ENCODE measurements at regions not wholly inside any gene's neighbourhood (a gene's known extent, or its start where the extent isn't known, plus 50 kb on each side); places are given as distances from the start of the nearest gene placed in this dataset.

DNA sequence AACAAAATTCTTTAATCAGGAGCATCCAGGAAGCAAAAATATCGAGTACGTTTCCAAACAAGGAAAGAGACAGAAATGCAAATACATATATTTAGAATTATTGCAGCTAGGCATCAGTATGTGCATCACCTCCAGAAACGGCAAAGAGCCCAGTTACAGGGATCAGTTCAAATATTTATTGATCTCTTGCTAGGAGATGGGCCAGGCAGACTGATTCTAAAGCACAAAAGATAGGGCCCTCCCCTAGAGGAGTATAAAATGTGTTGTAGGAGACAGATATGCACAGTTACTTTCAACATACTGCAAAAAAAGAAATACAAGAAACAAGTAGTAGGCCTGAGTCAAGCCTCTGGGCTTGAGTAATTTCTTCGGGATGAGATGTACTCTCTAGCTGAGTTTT, 80.7 kb upstream of the NHSL1 start:
- TF ChIP-seq NFRKB (IDR thresholded peaks at IDR 0.05) (no peak), ELF4 (IDR thresholded peaks at IDR 0.05) (no peak), TARDBP (IDR thresholded peaks at IDR 0.05) (no peak), FOXA1 (IDR thresholded peaks at IDR 0.05) (no peak), HDGF (IDR thresholded peaks at IDR 0.05; ENCODE audit: borderline replicate concordance) (no peak), FOXK2 (IDR thresholded peaks at IDR 0.05) (no peak), FOXM1 (IDR thresholded peaks at IDR 0.05; ENCODE audit: borderline replicate concordance) (no peak)
